Common myeloid progenitor, CD34-positive (primary cell): ENCODE measurements at regions not wholly inside any gene's neighbourhood (a gene's known extent, or its start where the extent isn't known, plus 50 kb on each side); places are given as distances from the start of the nearest gene placed in this dataset.

Experiments
- CTCF ChIA-PET: fragments of 350-600 bp; sonication (Branson Sonifier 250); formaldehyde crosslinking; loops from one replicate; lab custom pipeline; 2021; ENCODE audit warnings: antibody characterized with exemption; lab: Charles Lee
- POLR2A ChIA-PET: fragments of 350-600 bp; sonication (Branson Sonifier 250); formaldehyde crosslinking; loops from one replicate; lab custom pipeline; 2021; ENCODE audit warnings: antibody characterized with exemption; lab: Charles Lee
- DNase-seq, 3 donors: peaks; one replicate each; pipeline versions ENCODE4 v3.0.0 to v3.0.0-alpha.2; 2013
- H3K27ac ChIP-seq, 2 experiments: 1 replicate in 1 of 2; 2 replicates in 1 of 2; pipeline ENCODE4 v1.7.0; 2013; ENCODE audit warnings: inconsistent platforms in 2 of 2, low read length in 2 of 2, mild to moderate bottlenecking in 2 of 2, low read depth in 1 of 2, moderate library complexity in 1 of 2; ENCODE audit not compliant: severe bottlenecking in 2 of 2, insufficient read depth in 1 of 2, poor library complexity in 1 of 2
- H3K27me3 ChIP-seq, 5 experiments: replicated peaks in 2 of 5; 1 replicate in 3 of 5; 2 replicates in 2 of 5; pipeline versions ENCODE4 v1.6.1 to v1.7.0; 2013; ENCODE audit warnings: low read length in 4 of 5, mild to moderate bottlenecking in 2 of 5, moderate library complexity in 2 of 5, inconsistent platforms in 1 of 5; ENCODE audit not compliant: insufficient read depth in 5 of 5, control insufficient read depth in 4 of 5
- H3K36me3 ChIP-seq, 4 experiments: 1 replicate in 2 of 4; 2 replicates in 2 of 4; pipeline versions ENCODE4 v1.6.1 to v1.7.0; 2013; ENCODE audit warnings: low read length in 3 of 4, control low read depth in 1 of 4, mild to moderate bottlenecking in 1 of 4; ENCODE audit not compliant: control insufficient read depth in 4 of 4, insufficient read depth in 4 of 4
- H3K4me1 ChIP-seq, 4 experiments: 1 replicate in 3 of 4; 2 replicates in 1 of 4; pipeline versions ENCODE4 v1.6.1 to v1.7.1; 2013; ENCODE audit warnings: low read length in 3 of 4, mild to moderate bottlenecking in 3 of 4, control low read depth in 1 of 4, inconsistent platforms in 1 of 4, moderate library complexity in 1 of 4; ENCODE audit not compliant: control insufficient read depth in 4 of 4, insufficient read depth in 4 of 4; ENCODE audit errors: control extremely low read depth in 1 of 4
- H3K4me3 ChIP-seq, 7 experiments: 1 replicate in 4 of 7; 2 replicates in 3 of 7; pipeline versions ENCODE4 v1.5.1 to v1.7.0; 2013; ENCODE audit warnings: mild to moderate bottlenecking in 7 of 7, low read length in 6 of 7, moderate library complexity in 6 of 7, inconsistent platforms in 2 of 7, low read depth in 2 of 7, control low read depth in 1 of 7; ENCODE audit not compliant: insufficient read depth in 4 of 7, control insufficient read depth in 1 of 7; ENCODE audit errors: extremely low read depth in 1 of 7
- H3K9me3 ChIP-seq, 5 experiments: 1 replicate in 4 of 5; 2 replicates in 1 of 5; pipeline versions ENCODE4 v1.6.1 to v1.7.1; 2013; ENCODE audit warnings: low read length in 4 of 5, mild to moderate bottlenecking in 2 of 5, inconsistent platforms in 1 of 5, low read depth in 1 of 5, moderate library complexity in 1 of 5; ENCODE audit not compliant: control insufficient read depth in 4 of 5, insufficient read depth in 2 of 5; ENCODE audit errors: control extremely low read depth in 1 of 5
- WGBS: methylation state at CpG from one replicate; pipeline ENCODE4 v1.1.5; 2013; ENCODE audit not compliant: insufficient coverage; 5-methylcytosine and 5-hydroxymethylcytosine counted together

DNA sequence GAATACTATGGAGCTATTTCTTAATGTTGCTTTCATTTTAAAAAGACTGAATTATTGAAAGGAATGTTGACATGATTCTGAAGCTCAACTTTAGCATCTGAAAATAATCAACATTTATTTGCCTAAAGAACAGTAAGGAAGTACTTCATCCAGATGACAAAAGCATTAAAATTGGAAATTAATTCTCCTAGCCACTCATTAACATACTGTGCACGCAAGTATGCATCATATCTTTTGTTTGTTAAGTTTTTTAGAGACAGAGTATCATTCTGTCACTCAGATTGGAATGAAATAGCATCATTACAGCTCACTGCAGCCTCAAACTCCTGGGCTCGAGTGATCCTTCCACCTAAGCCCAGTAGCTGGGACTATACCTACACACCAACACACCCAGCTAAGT is 632.1 kb upstream of the ALCAM start:
- no peak for DNase-seq
- POLR2A ChIA-PET, result no interaction called here
- no peak overlapping the region for H3K27ac ChIP-seq
- CTCF ChIA-PET, result interaction anchor here (1.3 kb wide), 1 partner anchor 8 kb away, joined by 4 read pairs; no protein-coding TSS in a partner anchor
- H3K36me3 ChIP-seq, result no peaks in the 10 kb centered on the region
- no peaks in the 10 kb centered on the region for H3K4me1 ChIP-seq
- no peak overlapping the region for H3K4me3 ChIP-seq
- no peaks in the 10 kb centered on the region for H3K9me3 ChIP-seq
- H3K27me3 ChIP-seq, result no peaks in the 10 kb centered on the region
- 100% methylated on average over 1 of the region's 2 CpGs for WGBS

DNA sequence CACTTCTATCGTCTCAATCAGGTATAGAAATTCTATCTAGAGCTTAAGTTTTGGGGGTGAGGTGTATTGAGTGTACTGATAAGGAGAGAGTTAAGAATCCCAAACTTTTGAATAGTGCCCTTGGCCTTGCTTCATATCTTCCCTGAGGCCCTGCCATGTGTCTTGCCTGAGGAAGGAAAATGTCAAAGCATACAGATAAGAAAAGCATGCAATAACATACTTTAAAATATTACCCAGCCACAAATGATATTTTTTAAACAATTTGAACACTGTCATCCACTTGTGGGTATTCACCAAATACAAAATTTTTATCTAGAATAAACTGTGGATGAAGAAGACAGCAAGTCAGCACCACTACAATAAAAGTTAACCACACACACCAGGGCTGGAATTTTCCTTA is 631.0 kb upstream of the ALCAM start:
- H3K36me3 ChIP-seq, result no peaks in the 10 kb centered on the region
- no peaks in the 10 kb centered on the region for H3K4me1 ChIP-seq
- POLR2A ChIA-PET, result no interaction called here
- no peaks in the 10 kb centered on the region for H3K27me3 ChIP-seq
- CTCF ChIA-PET, result interaction anchor here (1.3 kb wide), 1 partner anchor 10 kb away, joined by 4 read pairs; no protein-coding TSS in a partner anchor
- no CpG with 5 or more reads among the region's 1 CpG for WGBS
- no peak overlapping the region for H3K4me3 ChIP-seq
- no peak for DNase-seq
- H3K9me3 ChIP-seq, result no peaks in the 10 kb centered on the region
- no peak overlapping the region for H3K27ac ChIP-seq

DNA sequence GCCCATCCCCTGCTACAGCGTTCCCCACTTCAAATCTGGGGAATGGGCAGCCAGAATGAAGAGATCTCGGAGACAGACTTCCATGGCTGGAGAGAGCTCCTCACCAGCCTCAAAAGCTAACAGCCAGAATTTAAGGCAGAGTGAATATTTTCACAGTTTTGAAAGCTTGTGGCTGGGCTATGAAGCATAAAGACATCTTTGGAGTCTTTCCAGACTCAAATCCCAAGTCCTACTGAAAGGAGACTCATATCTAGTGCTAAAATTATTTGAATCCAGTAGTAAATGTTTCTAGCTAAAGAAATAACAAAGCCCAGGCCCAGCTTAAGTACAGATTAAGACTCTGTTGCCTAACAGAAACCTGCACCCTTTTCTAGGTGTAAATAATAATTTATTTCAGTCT is 628.4 kb upstream of the ALCAM start:
- H3K27ac ChIP-seq, result no peak overlapping the region
- H3K27me3 ChIP-seq, result no peaks in the 10 kb centered on the region
- no peaks in the 10 kb centered on the region for H3K9me3 ChIP-seq
- no peak overlapping the region for H3K4me3 ChIP-seq
- DNase-seq, result no peak
- ChIA-PET CTCF (no interaction called here), POLR2A (no interaction called here)
- no peaks in the 10 kb centered on the region for H3K4me1 ChIP-seq
- 100% methylated on average over 2 of the region's 2 CpGs for WGBS
- no peaks in the 10 kb centered on the region for H3K36me3 ChIP-seq

DNA sequence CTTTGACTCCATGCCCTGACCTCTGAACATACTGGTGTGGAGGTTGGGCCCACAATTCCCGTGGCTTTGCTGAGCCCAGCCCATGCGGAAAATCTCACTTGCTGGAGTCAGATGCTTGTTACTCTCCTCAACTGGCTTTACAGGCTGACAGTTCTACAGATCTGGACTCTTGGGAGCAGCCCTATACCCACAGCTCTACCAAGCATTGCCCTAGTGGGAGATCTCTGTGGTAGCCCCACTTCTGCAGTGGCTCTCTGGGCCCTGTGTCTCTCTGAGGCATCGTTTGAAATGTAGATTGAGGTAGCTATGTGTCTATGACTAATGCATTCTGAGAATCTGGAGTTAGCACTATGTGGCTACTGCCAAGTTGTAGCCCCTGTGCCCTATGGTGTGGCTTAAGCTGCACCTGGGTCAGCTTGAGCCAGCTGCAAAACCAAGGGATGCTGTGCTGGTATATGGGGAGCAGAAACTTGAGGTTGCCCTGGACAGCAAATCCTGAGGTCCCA is 625.8 kb upstream of the ALCAM start:
- POLR2A ChIA-PET, result no interaction called here

DNA sequence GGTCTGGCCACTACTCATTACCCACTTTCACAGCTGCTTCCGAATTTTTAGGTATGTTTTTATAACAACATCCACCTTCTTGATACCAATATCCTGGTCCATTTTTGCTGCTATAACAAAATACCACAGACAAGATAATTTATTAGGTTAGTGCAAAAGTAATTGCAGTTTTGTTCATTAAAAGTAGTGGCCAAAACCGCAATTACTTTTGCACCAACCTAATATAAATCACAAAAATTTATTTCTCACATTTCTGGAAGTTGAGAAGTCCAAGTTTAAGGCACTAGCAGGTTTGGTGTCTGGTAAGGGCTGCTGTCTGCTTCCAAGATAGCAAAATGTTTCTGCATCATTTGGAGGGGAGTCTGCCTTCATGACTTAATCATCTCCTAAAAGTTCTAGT is 624.7 kb upstream of the ALCAM start:
- ChIA-PET CTCF (interaction anchor here (1.0 kb wide), 1 partner anchor 16 kb away, joined by 3 read pairs; no protein-coding TSS in a partner anchor), POLR2A (no interaction called here)
- no peak for DNase-seq
- Histone ChIP-seq H3K27me3 (no peaks in the 10 kb centered on the region), H3K27ac (no peak overlapping the region), H3K4me1 (no peaks in the 10 kb centered on the region), H3K9me3 (no peaks in the 10 kb centered on the region), H3K36me3 (no peaks in the 10 kb centered on the region), H3K4me3 (no peak overlapping the region)
- WGBS, result 80% methylated on average over 1 of the region's 2 CpGs

More for the DNA sequence above, 625.8 kb upstream of the ALCAM start:
- no peaks in the 10 kb centered on the region for H3K4me1 ChIP-seq
- no peaks in the 10 kb centered on the region for H3K9me3 ChIP-seq
- no peak overlapping the region for H3K4me3 ChIP-seq
- WGBS, result 100% methylated on average over 2 of the region's 3 CpGs
- H3K36me3 ChIP-seq, result no peaks in the 10 kb centered on the region
- CTCF ChIA-PET, result no interaction called here
- no peaks in the 10 kb centered on the region for H3K27me3 ChIP-seq
- no peak overlapping the region for H3K27ac ChIP-seq
- DNase-seq, result no peak

DNA sequence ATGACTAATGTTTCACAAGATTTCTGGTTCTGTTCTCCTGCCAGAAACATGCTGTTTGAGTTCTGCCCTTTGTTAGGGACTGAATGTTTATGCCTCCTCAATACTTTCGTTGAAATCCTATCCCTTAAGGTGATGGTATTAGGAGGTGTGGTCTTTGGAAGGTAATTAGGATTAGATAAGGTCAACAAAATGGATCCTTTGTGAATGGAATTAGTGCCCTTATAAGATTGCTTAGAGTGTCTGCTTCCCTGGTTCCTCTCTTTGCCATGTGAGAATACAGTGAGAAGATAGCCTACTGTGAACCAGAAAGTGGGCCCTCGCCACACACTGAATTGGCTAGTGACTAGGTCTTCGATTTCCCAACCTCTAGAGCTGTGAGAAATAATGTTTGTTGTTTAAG is 621.4 kb upstream of the ALCAM start:
- ChIA-PET POLR2A (no interaction called here), CTCF (no interaction called here)
- Histone ChIP-seq H3K9me3 (no peaks in the 10 kb centered on the region), H3K36me3 (no peaks in the 10 kb centered on the region), H3K4me3 (no peak overlapping the region), H3K4me1 (no peaks in the 10 kb centered on the region), H3K27me3 (no peaks in the 10 kb centered on the region), H3K27ac (no peak overlapping the region)
- 83% methylated on average over 1 of the region's 3 CpGs for WGBS
- DNase-seq, result no peak

DNA sequence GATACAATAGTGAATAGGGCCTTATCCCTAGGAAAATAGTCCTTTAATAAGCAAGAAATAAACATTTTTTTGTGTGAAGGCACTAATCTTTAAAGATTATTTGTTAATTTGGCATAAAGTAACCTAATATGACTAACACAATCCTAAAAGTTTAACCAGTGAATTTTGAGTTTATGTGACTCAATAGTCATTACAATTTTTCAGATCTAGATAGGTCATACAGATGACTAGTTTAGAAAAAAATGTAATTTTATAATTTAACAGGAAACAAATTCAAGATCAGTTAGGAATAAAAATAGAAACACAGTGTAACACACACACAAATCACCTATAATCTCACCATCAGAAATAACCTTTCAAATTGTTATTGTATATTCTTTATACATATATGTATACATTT is 620.7 kb upstream of the ALCAM start:
- CTCF ChIA-PET, result no interaction called here
- H3K4me1 ChIP-seq, result no peaks in the 10 kb centered on the region
- H3K27ac ChIP-seq, result no peak overlapping the region
- no peak overlapping the region for H3K4me3 ChIP-seq
- no peaks in the 10 kb centered on the region for H3K27me3 ChIP-seq
- POLR2A ChIA-PET, result no interaction called here
- DNase-seq, result no peak
- peaks cover 0 to 2% (median 0%) of the 10 kb centered on the region in 5 experiments for H3K9me3 ChIP-seq
- no peaks in the 10 kb centered on the region for H3K36me3 ChIP-seq
